UCSD-AML1 (cell line): ENCODE measurements at regions not wholly inside any gene's neighbourhood (a gene's known extent, or its start where the extent isn't known, plus 50 kb on each side); places are given as distances from the start of the nearest gene placed in this dataset.
"Not testable (repeated sequence)": the region's sequence is repeated elsewhere in the genome, so short reads cannot be mapped to it uniquely, and the experiment has no call there.

ENCODE experiments used
- DNase-seq: peaks from one replicate; lab custom pipeline; 2025; ENCODE audit not compliant: unreplicated experiment; lab: John Stamatoyannopoulos, UW

DNA sequence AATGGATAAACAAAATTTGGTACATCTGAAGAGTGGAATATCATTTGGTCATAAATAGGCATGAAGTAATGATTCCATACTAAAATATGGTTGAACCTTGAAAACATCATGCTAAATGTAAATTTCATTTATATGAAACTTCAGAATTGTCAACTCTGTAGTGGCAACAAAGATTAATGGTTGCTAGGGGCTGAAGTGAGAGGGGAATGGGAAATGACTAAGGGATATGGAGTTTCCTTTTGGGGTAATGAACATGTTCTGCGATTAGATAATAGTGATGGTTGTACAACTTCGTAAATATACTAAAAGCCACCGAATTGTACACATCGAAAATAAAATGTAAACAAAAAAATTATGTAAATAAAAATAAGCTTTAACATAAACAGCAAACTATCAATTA lies 384.1 kb upstream of the STEAP1 start:
- DNase-seq, result no peak

DNA sequence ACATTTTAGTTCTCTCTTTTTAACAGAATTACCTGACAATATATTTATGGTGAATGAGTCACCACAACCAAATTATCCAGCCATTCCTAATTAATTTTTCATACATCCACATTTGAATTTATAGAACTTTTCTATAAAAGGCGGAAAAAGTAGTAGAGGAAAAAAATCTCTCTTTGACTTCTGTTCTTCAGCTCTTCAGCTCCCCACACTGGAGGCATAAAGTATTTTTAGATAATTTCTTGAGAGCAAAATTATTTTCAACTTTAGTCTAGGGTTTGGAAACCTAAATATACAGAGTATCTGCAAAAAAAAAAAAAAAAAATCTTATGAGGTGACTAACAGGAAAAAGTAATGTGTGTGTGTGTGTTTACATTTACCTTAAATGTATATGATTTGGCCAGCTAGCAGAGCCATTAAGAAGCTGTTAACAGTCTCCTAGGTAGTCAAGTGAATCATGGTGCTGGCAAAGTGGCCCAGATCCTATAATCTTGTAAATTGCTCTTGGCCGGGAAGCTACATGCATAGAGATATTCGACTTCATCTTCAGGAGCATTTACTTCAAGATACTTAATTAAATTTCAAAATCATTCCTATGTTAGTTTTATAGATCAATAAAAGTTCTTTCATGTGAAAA lies 383.1 kb upstream of the STEAP1 start:
- no peak for DNase-seq

GRCh38 chr7:89772276-89772675 lies 382.0 kb upstream of the STEAP1 start:
- DNase-seq, result no peak

DNA sequence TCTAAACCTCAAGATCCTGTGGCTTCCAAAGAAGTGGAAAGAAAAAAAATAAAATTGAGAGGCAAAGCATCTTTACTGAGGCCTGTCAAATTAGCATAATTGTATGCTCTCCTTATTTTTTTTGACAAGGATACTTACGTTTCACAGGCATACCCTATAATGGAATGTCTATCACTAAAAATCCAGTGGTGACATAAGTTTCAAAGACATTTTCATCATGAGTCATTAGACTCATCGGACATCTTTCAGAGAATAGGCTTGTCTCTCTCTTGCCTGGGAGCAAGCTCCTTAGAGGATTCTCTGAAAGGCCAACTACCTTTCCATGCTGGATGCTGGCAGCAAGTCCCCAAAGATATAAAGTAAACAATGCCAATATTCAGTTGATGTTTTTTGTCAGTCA lies 380.7 kb upstream of the STEAP1 start:
- no peak for DNase-seq

DNA sequence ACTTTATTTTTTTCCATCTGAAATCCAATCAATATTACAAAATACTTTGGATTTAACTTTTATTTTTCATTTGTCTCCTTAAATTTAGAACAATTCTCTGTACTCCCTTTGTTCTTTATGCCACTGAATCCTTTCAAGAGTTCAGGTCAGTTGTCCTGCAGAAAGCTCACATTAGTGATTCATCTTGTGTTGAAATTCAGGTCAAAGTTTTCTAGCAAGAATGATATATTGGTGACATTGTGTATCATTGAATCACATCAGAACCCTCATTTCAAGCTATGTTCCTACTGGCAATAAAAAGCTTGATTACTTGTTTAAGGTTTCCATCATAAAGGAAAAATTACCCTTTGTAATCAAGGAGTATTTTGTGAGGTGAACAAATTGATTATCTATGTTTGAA lies 378.8 kb upstream of the STEAP1 start:
- no peak for DNase-seq

DNA sequence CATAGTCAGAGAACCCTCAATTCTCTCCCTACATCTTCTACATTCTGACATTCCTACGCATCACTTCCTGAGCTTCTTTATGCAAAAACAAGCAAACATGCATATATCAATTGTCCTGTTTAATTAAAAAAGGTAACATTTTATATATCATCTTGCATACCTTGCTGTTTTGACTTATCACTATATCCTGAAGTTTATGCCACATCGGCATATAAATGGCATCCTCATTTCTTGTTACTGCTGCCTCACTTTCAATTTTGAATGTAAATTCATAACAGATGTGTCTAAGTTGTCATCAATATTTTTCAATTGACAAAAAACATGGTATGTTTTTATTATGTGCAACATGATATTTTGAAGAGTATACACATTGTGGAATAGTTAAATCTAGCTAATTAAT lies 377.3 kb upstream of the STEAP1 start:
- DNase-seq, result no peak

DNA sequence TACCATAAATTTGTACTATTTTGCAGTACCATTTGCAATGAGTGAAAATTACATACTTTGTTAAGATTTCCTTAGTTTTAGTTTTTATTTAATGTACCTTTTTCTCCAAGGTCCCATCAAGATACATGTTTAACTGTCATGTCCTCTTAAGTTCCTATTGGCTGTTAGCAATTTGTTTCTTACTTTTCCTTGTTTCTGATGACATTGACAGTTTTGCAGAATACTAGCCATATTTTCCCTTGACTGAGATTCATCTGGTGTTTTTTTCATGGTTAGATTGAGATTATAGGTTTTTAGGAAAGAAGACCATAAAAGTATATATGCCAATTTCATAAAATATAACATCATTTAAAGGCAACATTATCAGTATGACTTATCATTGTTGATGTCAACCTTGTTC lies 376.8 kb upstream of the STEAP1 start:
- DNase-seq, result no peak

DNA sequence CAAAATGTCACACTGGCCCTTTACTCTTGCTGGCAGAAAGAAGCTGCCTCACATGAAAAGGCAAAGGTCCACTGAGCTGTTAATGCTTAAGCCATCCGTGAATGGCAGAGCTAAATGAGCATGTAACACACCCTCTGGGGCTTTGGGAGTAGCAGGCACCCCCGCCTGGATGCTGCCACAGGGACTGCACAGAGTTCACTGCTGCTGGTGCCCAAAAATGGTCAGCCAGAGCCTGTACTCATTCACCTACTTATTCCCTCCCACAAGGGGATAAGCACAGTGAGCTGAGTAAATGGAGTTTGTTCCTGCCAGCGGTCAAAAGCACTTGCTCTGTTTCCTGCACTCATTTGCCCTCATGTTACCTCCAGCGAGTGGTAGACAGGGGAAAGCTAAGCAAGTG lies 374.0 kb upstream of the STEAP1 start:
- no peak for DNase-seq

- no peak for DNase-seq
These were observed 357.8 kb upstream of the STEAP1 start for GRCh38 chr7:89796481-89796880.

DNA sequence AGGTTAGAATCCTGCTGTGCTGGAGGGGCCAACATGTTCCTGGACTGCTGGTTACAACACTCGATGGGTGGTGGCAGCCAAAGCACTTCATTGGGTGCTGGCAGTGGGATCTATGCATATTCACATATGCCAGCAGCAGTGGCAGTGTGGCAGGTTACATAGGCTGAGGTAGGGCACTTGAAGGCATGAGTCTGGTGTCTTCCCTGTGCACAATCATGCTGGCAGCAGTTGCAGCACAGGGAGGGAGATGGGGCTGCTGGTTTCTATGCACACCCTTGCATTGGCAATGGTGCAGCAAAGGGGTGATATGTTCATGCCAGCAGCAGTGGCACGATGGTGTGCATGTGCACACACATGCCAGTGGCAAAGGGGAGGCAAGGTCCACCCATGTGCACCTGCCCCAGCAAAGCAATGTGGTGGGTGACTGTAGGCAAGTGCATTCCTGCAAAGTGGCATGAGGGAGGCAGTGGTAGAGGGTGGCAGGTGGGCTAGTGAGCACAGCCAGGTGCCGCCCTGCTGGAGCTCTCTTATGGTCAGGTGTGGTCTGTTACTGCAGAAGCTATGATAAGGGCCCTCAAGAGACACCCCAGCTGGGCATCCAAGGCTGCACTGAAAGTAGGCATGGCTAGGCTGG lies 356.2 kb upstream of the STEAP1 start:
- no peak for DNase-seq

DNA sequence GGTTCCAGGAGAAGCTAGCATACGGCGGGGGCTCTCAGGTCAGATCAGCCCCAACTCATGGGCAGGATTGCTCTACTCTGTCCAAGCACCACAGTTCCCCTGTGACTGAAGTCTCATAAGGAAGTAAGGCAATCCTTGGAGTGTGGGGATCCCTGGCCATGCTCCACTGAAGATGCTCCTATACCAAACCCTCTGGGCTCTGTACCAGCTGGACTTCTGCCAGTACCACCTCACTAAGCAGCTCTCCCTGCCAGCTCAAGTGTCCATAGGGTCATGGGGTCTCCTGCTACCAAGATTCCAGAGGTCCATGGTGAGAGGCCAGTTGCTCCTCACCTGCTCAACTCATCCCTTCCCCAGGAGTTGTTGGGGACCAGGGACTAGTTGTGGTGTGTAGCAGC lies 355.7 kb upstream of the STEAP1 start:
- no peak for DNase-seq

GRCh38 chr7:89800761-89801160 lies 353.5 kb upstream of the STEAP1 start:
- no peak for DNase-seq

DNA sequence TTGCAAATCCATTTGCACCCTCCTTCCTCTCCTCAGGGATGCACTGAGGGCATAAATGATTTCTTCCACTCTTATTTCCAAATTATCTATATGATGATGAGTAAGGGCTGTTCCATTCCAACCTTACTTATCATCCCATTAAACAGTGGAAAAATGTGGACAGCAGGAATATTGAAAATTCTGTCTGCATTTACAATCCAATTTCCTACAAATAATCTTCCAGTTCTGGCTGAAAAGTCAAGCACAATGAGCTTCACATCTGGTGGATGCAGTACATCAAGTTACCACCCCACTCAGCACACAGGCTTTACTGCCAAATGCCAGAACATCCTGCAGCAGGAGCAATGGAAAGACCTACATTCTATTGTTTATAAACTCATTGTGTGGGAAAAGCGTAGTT lies 345.0 kb upstream of the STEAP1 start:
- no peak for DNase-seq

- DNase-seq, result no peak
These were observed 341.2 kb upstream of the STEAP1 start for GRCh38 chr7:89813081-89813480.

DNA sequence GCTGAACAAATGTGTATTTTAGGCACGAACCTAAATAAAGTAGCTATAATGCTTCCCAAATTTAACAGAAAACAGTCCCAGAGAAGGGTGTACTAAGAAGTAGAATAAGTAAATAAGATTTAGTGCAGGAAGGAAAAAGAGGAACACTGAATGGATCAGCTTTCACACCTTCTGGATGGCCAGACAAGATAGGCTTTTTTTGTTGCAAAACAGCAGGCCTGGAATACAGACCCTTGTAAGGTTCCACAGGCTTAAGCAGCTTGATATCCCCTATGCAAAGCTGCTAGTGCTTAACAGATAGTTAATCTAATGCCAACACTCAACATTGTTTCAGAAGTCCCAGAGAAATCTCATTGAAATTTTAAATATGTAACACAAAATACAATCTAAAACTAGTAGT lies 328.1 kb upstream of the STEAP1 start:
- DNase-seq, result no peak

DNA sequence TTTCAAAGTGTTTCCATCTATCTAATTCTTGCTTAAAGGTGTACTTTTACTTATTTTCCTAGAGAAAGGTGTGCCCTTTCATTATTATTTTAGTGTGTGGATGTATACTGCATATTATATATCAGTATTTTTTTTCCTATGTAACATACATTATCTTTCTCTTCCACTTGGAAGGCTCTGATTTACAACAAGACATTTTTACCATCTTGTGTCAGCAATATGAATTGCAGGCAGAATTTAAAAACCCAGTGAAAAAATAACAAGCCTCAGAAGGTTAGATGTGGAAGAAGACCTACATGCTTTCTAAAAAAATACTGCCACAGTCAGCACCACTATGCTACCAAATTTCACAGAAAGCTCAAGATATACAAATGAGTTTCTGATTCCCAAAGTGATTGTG lies 327.7 kb upstream of the STEAP1 start:
- no peak for DNase-seq

GRCh38 chr7:89837515-89837914 lies 316.8 kb upstream of the STEAP1 start:
- no peak for DNase-seq

DNA sequence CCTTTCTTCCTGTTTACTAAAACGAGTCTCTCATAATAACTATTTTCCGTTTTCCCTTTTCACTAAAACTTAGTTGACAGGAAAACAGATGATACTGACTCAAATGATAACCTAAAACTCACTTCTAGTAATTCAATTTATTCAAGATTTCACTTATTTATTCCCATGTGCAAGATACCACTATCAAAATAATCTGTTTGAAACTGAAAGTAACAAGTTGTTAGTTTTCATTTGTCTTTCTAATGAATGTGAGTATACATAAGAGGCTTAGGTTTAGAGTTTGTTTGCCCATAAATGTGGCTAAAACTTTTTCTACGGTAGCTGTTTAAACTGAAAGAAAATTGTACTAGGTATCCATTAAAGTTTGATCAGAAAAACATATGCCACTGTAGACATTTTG lies 314.9 kb upstream of the STEAP1 start:
- no peak for DNase-seq

- DNase-seq, result no peak
These were observed 308.3 kb upstream of the STEAP1 start for GRCh38 chr7:89845952-89846351.

DNA sequence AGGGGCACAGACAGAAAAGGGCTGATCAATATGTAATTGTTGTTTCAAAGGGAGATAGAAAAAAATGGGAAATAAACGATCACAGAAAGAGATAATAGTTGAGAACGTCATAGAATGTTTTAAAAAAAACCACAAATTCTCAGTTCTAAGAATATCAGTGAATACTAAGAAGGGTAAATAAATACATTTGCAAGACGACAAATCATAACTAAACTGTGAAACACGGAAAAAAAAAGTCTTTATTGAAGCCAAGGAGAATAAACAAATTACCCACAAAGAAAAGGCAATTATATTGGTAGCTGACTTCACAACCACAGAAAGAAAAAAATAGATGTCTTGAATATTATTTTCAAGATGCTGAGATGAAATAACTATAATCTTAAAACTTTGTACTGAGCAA lies 305.2 kb upstream of the STEAP1 start:
- no peak for DNase-seq

- DNase-seq, result not testable (repeated sequence)
These were observed 297.2 kb upstream of the STEAP1 start for GRCh38 chr7:89857053-89857452.

DNA sequence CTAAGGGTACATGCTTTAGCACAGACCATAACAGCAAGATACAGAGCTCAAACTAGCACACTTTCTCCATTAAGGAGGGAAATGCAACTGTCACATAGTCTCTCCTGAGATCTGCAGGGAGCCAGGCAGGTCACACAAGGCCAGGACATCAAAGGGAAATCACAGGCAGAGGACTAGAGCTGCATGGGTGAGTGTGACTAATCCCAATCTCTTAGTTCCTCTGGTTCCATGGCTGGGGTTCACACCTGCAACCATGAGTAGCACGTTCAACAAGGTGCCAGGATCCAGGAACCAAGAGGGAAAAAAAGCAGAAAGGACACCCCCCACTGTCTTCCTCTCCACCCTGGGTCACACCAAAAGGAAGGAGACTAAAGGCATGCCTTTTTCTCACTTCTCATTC lies 296.5 kb upstream of the STEAP1 start:
- DNase-seq, result no peak

DNA sequence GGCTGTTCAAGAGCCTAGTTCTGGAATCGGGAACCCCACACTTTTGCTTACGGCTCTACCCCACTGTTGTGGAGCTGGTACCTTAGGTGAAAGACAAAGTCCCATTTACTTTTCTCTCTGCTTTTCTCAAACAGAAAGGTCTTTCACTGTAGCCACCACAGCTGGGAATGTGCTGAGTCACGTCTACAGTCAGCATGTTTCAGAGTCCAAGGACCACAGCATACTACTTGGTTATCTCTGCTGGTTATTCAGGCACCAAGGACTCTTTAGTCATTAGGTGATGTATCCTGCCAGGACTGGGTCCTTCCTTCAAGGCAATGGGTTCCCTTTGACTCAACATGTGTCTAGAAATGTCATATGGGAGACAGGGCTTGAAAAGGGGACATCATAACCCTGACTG lies 266.8 kb upstream of the STEAP1 start:
- no peak for DNase-seq
